GM18498 (cell line): ENCODE measurements at regions not wholly inside any gene's neighbourhood (a gene's known extent, or its start where the extent isn't known, plus 50 kb on each side); places are given as distances from the start of the nearest gene placed in this dataset.
"Not testable (repeated sequence)": the region's sequence is repeated elsewhere in the genome, so short reads cannot be mapped to it uniquely, and the experiment has no call there.

ENCODE experiments used
- ATAC-seq: cut with Tn5 transposase; IDR thresholded peaks from one replicate; pipeline ENCODE4 v1.9.1; 2021; ENCODE audit warnings: mild to moderate bottlenecking, moderate library complexity; ENCODE audit not compliant: unreplicated experiment

GRCh38 chr5:84791138-84791537 is 406.5 kb upstream of the EDIL3 start:
- no peak for ATAC-seq

DNA sequence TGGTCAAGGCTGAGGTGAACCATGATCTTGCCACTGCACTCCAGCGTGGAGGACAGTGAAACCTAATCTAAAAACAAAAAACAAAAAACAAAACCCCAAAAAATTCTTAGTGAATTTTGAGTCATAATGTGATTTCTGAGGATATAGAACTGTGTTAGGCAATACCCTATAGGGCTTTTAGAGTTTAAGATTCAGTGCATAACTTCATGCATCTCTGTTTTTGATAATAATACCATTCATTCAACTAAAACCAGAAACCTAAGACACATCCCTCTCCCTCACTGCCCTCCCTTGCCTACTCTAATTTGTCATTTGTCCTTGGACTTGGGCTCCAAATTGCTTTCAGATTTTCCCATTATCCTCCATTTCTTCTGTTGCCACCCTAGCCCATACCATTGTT is 405.7 kb upstream of the EDIL3 start:
- ATAC-seq: no peak

GRCh38 chr5:84783003-84783402 is 398.3 kb upstream of the EDIL3 start:
- no peak for ATAC-seq

DNA sequence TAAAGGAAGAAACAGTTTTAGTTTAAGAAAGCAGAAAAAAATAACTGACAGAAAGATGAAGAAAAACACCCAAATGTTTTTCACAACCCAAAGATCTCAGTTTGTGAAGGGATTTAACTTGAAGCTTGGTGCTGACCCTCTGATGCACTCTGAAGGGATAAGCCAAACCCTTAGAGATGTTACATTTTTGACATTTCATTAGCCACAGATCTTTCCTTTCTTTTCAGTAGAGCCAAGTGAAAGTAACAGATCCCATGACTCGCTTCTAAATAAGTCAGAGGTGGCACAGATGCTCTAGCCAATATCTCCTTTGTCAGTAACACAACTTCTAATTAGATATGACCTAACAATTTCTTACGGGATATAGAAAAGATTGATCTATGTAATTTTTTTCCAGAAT is 394.5 kb upstream of the EDIL3 start:
- ATAC-seq: no peak

GRCh38 chr5:84764227-84764626 is 379.5 kb upstream of the EDIL3 start:
- no peak for ATAC-seq

GRCh38 chr5:84758008-84758407 is 373.3 kb upstream of the EDIL3 start:
- no peak for ATAC-seq

GRCh38 chr5:84752780-84753179 is 368.1 kb upstream of the EDIL3 start:
- no peak for ATAC-seq

- no peak for ATAC-seq
These were observed 363.6 kb upstream of the EDIL3 start for GRCh38 chr5:84748313-84748712.

- ATAC-seq: not testable (repeated sequence)
These were observed 361.6 kb upstream of the EDIL3 start for GRCh38 chr5:84746280-84746679.

DNA sequence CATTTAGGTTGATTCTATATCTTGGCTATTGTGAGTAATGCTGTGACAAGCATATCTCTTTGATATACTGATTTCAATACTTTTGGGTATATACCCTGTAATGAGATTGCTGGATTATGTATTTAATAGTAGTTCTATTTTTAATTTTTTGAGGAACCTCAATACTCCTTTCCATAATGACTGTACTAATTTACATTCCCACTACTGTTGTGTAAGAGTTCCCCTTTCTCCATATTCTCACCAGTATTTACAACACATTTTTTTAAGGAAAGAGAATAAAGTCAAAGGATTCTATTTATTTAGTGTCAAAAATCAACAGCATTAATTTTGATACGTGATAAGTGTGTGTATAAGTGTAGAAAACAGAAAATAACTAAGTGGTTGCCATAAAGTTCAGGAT is 356.4 kb upstream of the EDIL3 start:
- ATAC-seq: no peak

DNA sequence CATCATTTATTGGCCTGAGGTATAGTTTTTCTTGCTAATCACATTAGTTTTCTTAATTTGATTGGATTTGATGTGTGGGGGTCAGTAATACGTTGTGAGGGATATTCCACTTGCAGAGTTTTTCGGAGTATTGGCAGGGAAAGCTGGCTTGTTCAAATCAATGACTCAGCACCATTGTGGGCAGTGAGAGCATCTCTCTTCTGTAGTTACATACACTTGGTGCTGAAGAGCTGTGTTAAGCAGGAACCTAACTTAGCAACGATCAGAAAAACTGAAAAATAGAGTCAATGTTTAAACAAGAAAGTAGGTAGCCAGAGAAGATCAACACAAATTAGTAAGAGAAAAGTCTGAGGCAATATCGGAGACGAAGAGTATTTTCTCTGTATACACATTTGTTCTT is 344.6 kb upstream of the EDIL3 start:
- no peak for ATAC-seq

GRCh38 chr5:84727708-84728107 is 343.0 kb upstream of the EDIL3 start:
- ATAC-seq: no peak

- ATAC-seq: no peak
These were observed 341.4 kb upstream of the EDIL3 start for GRCh38 chr5:84725946-84726570.

- ATAC-seq: no peak
These were observed 340.0 kb upstream of the EDIL3 start for GRCh38 chr5:84724683-84725082.

- no peak for ATAC-seq
These were observed 339.5 kb upstream of the EDIL3 start for GRCh38 chr5:84724181-84724580.

DNA sequence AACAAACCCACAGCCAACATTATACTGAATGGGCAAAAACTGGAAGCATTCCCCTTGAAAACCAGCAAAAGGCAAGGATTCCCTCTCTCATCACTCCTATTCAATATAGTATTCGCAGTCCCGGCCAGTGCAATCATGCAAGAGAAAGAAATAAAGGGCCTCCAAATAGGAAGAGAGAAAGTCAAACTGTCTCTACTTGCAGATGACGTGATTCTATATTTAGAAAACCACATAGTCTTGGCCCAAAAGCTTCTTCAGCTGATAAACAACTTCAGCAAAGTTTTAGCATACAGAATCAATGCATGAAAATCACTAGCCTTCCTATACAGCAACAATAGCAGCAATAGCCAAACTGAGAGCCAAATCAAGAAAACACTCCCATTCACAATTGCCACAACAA is 333.7 kb upstream of the EDIL3 start:
- ATAC-seq: no peak

DNA sequence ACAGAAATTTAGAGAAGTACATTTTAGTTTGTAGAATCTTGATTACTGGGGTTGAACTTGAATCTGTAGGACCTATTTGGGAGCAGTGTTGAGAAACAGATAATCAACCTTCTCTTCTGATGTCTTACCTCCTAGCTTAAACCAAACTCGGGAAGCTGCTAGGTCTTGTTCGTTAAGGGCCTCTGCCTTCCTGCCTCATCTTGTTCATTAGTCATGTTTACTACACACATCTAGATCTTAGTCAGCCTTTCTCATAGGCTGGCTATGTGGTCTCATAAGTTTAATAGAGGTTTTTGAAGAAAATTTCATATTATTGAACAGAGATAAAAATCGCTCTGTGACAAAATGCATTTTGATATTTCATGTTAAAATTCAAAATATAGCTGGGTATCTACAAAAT is 331.0 kb upstream of the EDIL3 start:
- no peak for ATAC-seq

- ATAC-seq: no peak
These were observed 330.4 kb upstream of the EDIL3 start for GRCh38 chr5:84715091-84715490.

- ATAC-seq: no peak
These were observed 324.4 kb upstream of the EDIL3 start for GRCh38 chr5:84709075-84709474.

- ATAC-seq: no peak
These were observed 322.3 kb upstream of the EDIL3 start for GRCh38 chr5:84706678-84707641.

GRCh38 chr5:84700545-84700944 is 315.9 kb upstream of the EDIL3 start:
- not testable (repeated sequence) for ATAC-seq

GRCh38 chr5:84696651-84697050 is 312.0 kb upstream of the EDIL3 start:
- no peak for ATAC-seq
